H1 (cell line): ENCODE measurements at regions not wholly inside any gene's neighbourhood (a gene's known extent, or its start where the extent isn't known, plus 50 kb on each side); places are given as distances from the start of the nearest gene placed in this dataset.

ENCODE experiments used
- ASH2L ChIP-seq: fragments of 200-600, 300-600 bp; sonication (generic); IDR thresholded peaks from one replicate; pipeline ENCODE4 v1.7.1; 2017; ENCODE audit warnings: low read length
- EZH2 ChIP-seq: fragments of 200-600 bp; sonication (generic); IDR thresholded peaks from 2 replicates; pipeline ENCODE4 v1.7.1; 2012; ENCODE audit warnings: low read depth, mild to moderate bottlenecking, moderate library complexity, low read length, inconsistent platforms; ENCODE audit not compliant: severe bottlenecking
- KDM4A ChIP-seq: IDR thresholded peaks from one replicate; pipeline ENCODE4 v1.7.1; 2012; ENCODE audit warnings: low read depth, mild to moderate bottlenecking, moderate library complexity, low read length, inconsistent platforms; ENCODE audit not compliant: severe bottlenecking
- SRF ChIP-seq: IDR thresholded peaks from 2 replicates; pipeline ENCODE4 v1.6.1; 2011; ENCODE audit warnings: mild to moderate bottlenecking, low read depth, low read length, moderate library complexity
- TF ChIP-seq, protein P1 (sequence below), 3 experiments: IDR thresholded peaks; 1 replicate in 2 of 3; 2 replicates in 1 of 3; pipeline versions ENCODE4 v1.5.1 to v1.6.1; 2011; ENCODE audit warnings: low read length in 3 of 3, mild to moderate bottlenecking in 3 of 3, inconsistent platforms in 2 of 3, low read depth in 1 of 3, moderate library complexity in 1 of 3; ENCODE audit not compliant: insufficient read depth in 1 of 3; ENCODE audit errors: control extremely low read depth in 1 of 3

- TF ChIP-seq, protein P1, sequence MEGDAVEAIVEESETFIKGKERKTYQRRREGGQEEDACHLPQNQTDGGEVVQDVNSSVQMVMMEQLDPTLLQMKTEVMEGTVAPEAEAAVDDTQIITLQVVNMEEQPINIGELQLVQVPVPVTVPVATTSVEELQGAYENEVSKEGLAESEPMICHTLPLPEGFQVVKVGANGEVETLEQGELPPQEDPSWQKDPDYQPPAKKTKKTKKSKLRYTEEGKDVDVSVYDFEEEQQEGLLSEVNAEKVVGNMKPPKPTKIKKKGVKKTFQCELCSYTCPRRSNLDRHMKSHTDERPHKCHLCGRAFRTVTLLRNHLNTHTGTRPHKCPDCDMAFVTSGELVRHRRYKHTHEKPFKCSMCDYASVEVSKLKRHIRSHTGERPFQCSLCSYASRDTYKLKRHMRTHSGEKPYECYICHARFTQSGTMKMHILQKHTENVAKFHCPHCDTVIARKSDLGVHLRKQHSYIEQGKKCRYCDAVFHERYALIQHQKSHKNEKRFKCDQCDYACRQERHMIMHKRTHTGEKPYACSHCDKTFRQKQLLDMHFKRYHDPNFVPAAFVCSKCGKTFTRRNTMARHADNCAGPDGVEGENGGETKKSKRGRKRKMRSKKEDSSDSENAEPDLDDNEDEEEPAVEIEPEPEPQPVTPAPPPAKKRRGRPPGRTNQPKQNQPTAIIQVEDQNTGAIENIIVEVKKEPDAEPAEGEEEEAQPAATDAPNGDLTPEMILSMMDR (IDR thresholded peaks at IDR 0.05; ENCODE audit: control extremely low read depth in 1 of 3, insufficient read depth in 1 of 3, low read depth in 1 of 3, low read length in 3 of 3), result no peak
- TF ChIP-seq EZH2 (no peak), SRF (no peak), ASH2L (no peak), KDM4A (no peak)
Measured at GRCh38 chr1:213876531-213876930, 111.2 kb upstream of the PROX1 start (continued).
